H1 (cell line): ENCODE measurements at regions not wholly inside any gene's neighbourhood (a gene's known extent, or its start where the extent isn't known, plus 50 kb on each side); places are given as distances from the start of the nearest gene placed in this dataset.

ENCODE experiments used
- CTCF ChIA-PET: fragments of 300-600 bp; sonication (Branson Sonifier 250); formaldehyde crosslinking; loops from one replicate; lab custom pipeline; 2021; ENCODE audit not compliant: partially characterized antibody; lab: Charles Lee
- POLR2A ChIA-PET: fragments of 300-600 bp; sonication (Branson Sonifier 250); formaldehyde crosslinking; loops from one replicate; lab custom pipeline; 2021; ENCODE audit warnings: inconsistent platforms; ENCODE audit not compliant: partially characterized antibody; lab: Charles Lee
- DNase-seq, 2 experiments: peaks; one replicate each; pipeline versions ENCODE4 v3.0.0 to v3.0.0-alpha.2; 2010 to 2022; ENCODE audit warnings: low spot score in 2 of 2, low read depth in 1 of 2, mixed read lengths in 1 of 2
- FAIRE-seq: peaks from 2 replicates; lab custom pipeline; 2011; peaks lifted over from hg19 to GRCh38; lab: Jason Lieb, UNC
- H2AFZ ChIP-seq: 2 replicates; pipeline ENCODE4 v1.8.1; 2012; ENCODE audit warnings: low read length, inconsistent platforms
- H2AK5ac ChIP-seq: 2 replicates; pipeline ENCODE4 v1.6.1; 2013; ENCODE audit warnings: low read depth, low read length
- H2BK120ac ChIP-seq: replicated peaks from 2 replicates; pipeline ENCODE3; 2013; ENCODE audit warnings: low read depth, low read length, inconsistent platforms
- H2BK12ac ChIP-seq: 2 replicates; pipeline ENCODE4 v1.6.1; 2013; ENCODE audit warnings: low read depth, low read length
- H2BK15ac ChIP-seq: 2 replicates; pipeline ENCODE4 v1.6.1; 2013; ENCODE audit warnings: low read length
- H2BK20ac ChIP-seq: 2 replicates; pipeline ENCODE4 v1.6.1; 2013; ENCODE audit warnings: low read length
- H2BK5ac ChIP-seq: 2 replicates; pipeline ENCODE4 v1.6.1; 2013; ENCODE audit warnings: low read depth, low read length
- H3K14ac ChIP-seq: 2 replicates; pipeline ENCODE4 v1.6.1; 2013; ENCODE audit warnings: inconsistent platforms; ENCODE audit not compliant: insufficient read length
- H3K18ac ChIP-seq: 2 replicates; pipeline ENCODE4 v1.6.1; 2013; ENCODE audit warnings: low read length; ENCODE audit errors: extremely low read depth
- H3K23ac ChIP-seq: 2 replicates; pipeline ENCODE4 v1.6.1; 2013; ENCODE audit warnings: inconsistent platforms; ENCODE audit not compliant: insufficient read length
- H3K23me2 ChIP-seq: 2 replicates; pipeline ENCODE4 v1.6.1; 2013; ENCODE audit warnings: low read depth, low read length
- H3K27ac ChIP-seq: 2 replicates; pipeline ENCODE4 v1.6.1; 2011; ENCODE audit warnings: low read depth, low read length, inconsistent platforms
- H3K27me3 ChIP-seq, 4 experiments: replicated peaks in 1 of 4; 1 replicate in 1 of 4; 2 replicates in 3 of 4; pipeline versions ENCODE4 v1.6.1 to v1.8.1; 2011 to 2013; ENCODE audit warnings: low read length in 3 of 4, mild to moderate bottlenecking in 3 of 4, inconsistent platforms in 2 of 4, mixed read lengths in 2 of 4, moderate library complexity in 1 of 4; ENCODE audit not compliant: control insufficient read depth in 3 of 4, insufficient read depth in 3 of 4; ENCODE audit errors: extremely low read depth in 1 of 4
- H3K36me3 ChIP-seq, 4 experiments: 2 replicates each; pipeline versions ENCODE4 v1.6.1 to v1.8.1; 2011 to 2013; ENCODE audit warnings: mild to moderate bottlenecking in 4 of 4, low read length in 3 of 4, moderate library complexity in 2 of 4, control low read depth in 1 of 4, inconsistent platforms in 1 of 4; ENCODE audit not compliant: insufficient read depth in 4 of 4, control insufficient read depth in 2 of 4
- H3K4ac ChIP-seq: replicated peaks from 2 replicates; pipeline ENCODE3; 2013; ENCODE audit warnings: low read length, low read depth, mixed read lengths, inconsistent platforms; ENCODE audit not compliant: insufficient read length
- H3K4me1 ChIP-seq, 4 experiments: replicated peaks in 1 of 4; 1 replicate in 1 of 4; 2 replicates in 3 of 4; pipeline versions ENCODE4 v1.6.1 to v1.8.1; 2011 to 2013; ENCODE audit warnings: low read length in 3 of 4, inconsistent platforms in 2 of 4, mixed read lengths in 1 of 4; ENCODE audit not compliant: insufficient read depth in 4 of 4, control insufficient read depth in 3 of 4
- H3K4me2 ChIP-seq, 2 experiments: 2 replicates each; pipeline versions ENCODE4 v1.6.1 to v1.8.1; 2011 to 2013; ENCODE audit warnings: low read depth in 2 of 2, low read length in 2 of 2, control low read depth in 1 of 2, inconsistent platforms in 1 of 2, mild to moderate bottlenecking in 1 of 2; ENCODE audit not compliant: insufficient read depth in 1 of 2
- H3K4me3 ChIP-seq, 4 experiments: fragments of 200-600, 300-600 bp in 1 of 4; sonication (generic), shearing (Covaris generic), sonication (Bioruptor Twin) in 1 of 4; 2 replicates each; pipeline versions ENCODE4 v1.5.1 to v1.8.1; 2011 to 2016; ENCODE audit warnings: low read length in 4 of 4, low read depth in 3 of 4, control low read depth in 2 of 4, inconsistent platforms in 2 of 4, mild to moderate bottlenecking in 2 of 4, mixed read lengths in 1 of 4, moderate library complexity in 1 of 4; ENCODE audit not compliant: insufficient read depth in 2 of 4; ENCODE audit errors: extremely low read depth in 1 of 4
- H3K56ac ChIP-seq: replicated peaks from 2 replicates; pipeline ENCODE3; 2013; ENCODE audit warnings: low read depth, mild to moderate bottlenecking, mixed read lengths, low read length, inconsistent platforms; ENCODE audit not compliant: insufficient read length
- H3K79me1 ChIP-seq: 2 replicates; pipeline ENCODE4 v1.6.1; 2013; ENCODE audit warnings: low read depth, low read length, control low read depth
- H3K79me2 ChIP-seq, 2 experiments: 2 replicates each; pipeline versions ENCODE4 v1.6.1 to v1.8.1; 2012 to 2013; ENCODE audit warnings: low read length in 2 of 2, mild to moderate bottlenecking in 2 of 2, inconsistent platforms in 1 of 2; ENCODE audit not compliant: insufficient read depth in 2 of 2, control insufficient read depth in 1 of 2
- H3K9ac ChIP-seq, 4 experiments: replicated peaks in 1 of 4; 1 replicate in 1 of 4; 2 replicates in 3 of 4; pipeline versions ENCODE4 v1.6.1 to v1.8.1; 2011 to 2013; ENCODE audit warnings: low read depth in 3 of 4, low read length in 3 of 4, control low read depth in 2 of 4, mild to moderate bottlenecking in 2 of 4, moderate library complexity in 2 of 4, inconsistent platforms in 1 of 4; ENCODE audit errors: extremely low read depth in 1 of 4
- H3K9me3 ChIP-seq, 2 experiments: 2 replicates each; pipeline versions ENCODE4 v1.6.1 to v1.8.1; 2012 to 2013; ENCODE audit warnings: mild to moderate bottlenecking in 2 of 2, moderate library complexity in 2 of 2, control low read depth in 1 of 2, inconsistent platforms in 1 of 2, low read depth in 1 of 2, low read length in 1 of 2, mixed read lengths in 1 of 2; ENCODE audit not compliant: insufficient read depth in 2 of 2
- H4K20me1 ChIP-seq, 2 experiments: replicated peaks in 1 of 2; 2 replicates each; pipeline versions ENCODE3 to v1.8.1; 2011 to 2013; ENCODE audit warnings: inconsistent platforms in 2 of 2, low read length in 2 of 2, mild to moderate bottlenecking in 1 of 2; ENCODE audit not compliant: insufficient read depth in 2 of 2, control insufficient read depth in 1 of 2
- H4K5ac ChIP-seq: 2 replicates; pipeline ENCODE4 v1.6.1; 2013; ENCODE audit warnings: low read length, low read depth, mixed read lengths, inconsistent platforms; ENCODE audit not compliant: insufficient read length
- H4K8ac ChIP-seq: 2 replicates; pipeline ENCODE4 v1.8.0; 2013; ENCODE audit warnings: mild to moderate bottlenecking, moderate library complexity, low read length, inconsistent platforms; ENCODE audit not compliant: insufficient read depth; ENCODE audit errors: extremely low read depth
- H4K91ac ChIP-seq: replicated peaks from 2 replicates; pipeline ENCODE3; 2013; ENCODE audit warnings: low read length, mixed read lengths, inconsistent platforms; ENCODE audit not compliant: insufficient read length
- BCL11A ChIP-seq, 2 experiments: IDR thresholded peaks; one replicate each; pipeline ENCODE4 v1.6.1; 2011; ENCODE audit warnings: low read depth in 2 of 2, low read length in 2 of 2, mild to moderate bottlenecking in 2 of 2
- CEBPB ChIP-seq: IDR thresholded peaks from 2 replicates; pipeline ENCODE4 v1.6.1; 2012; ENCODE audit warnings: low read depth, low read length
- CREB1 ChIP-seq: IDR thresholded peaks from 2 replicates; pipeline ENCODE4 v1.6.1; 2012; ENCODE audit warnings: inconsistent platforms
- EZH2 ChIP-seq: fragments of 200-600 bp; sonication (generic); IDR thresholded peaks from 2 replicates; pipeline ENCODE4 v1.7.1; 2012; ENCODE audit warnings: low read depth, mild to moderate bottlenecking, moderate library complexity, low read length, inconsistent platforms; ENCODE audit not compliant: severe bottlenecking
- GTF2F1 ChIP-seq: IDR thresholded peaks from 2 replicates; pipeline ENCODE4 v1.6.1; 2012; ENCODE audit warnings: low read depth, low read length, improper control_type of control experiment, borderline replicate concordance
- KDM4A ChIP-seq: IDR thresholded peaks from one replicate; pipeline ENCODE4 v1.7.1; 2012; ENCODE audit warnings: low read depth, mild to moderate bottlenecking, moderate library complexity, low read length, inconsistent platforms; ENCODE audit not compliant: severe bottlenecking
- MAFK ChIP-seq: IDR thresholded peaks from 2 replicates; pipeline ENCODE4 v1.6.1; 2012; ENCODE audit warnings: low read depth, mild to moderate bottlenecking, improper control_type of control experiment, low read length
- NANOG ChIP-seq: IDR thresholded peaks from 2 replicates; pipeline ENCODE4 v1.6.1; 2011; ENCODE audit warnings: low read length, low read depth, mild to moderate bottlenecking, inconsistent platforms; ENCODE audit not compliant: insufficient read depth, poor library complexity, severe bottlenecking
- SRF ChIP-seq: IDR thresholded peaks from 2 replicates; pipeline ENCODE4 v1.6.1; 2011; ENCODE audit warnings: mild to moderate bottlenecking, low read depth, low read length, moderate library complexity
- TBP ChIP-seq: IDR thresholded peaks from 2 replicates; pipeline ENCODE4 v1.6.1; 2011; ENCODE audit warnings: low read depth, low read length, improper control_type of control experiment
- TEAD4 ChIP-seq: IDR thresholded peaks from 2 replicates; pipeline ENCODE4 v1.6.1; 2012; ENCODE audit warnings: low read depth, low read length, inconsistent platforms, mixed read lengths
- WGBS, 2 experiments: shearing (Covaris generic) in 1 of 2; methylation state at CpG; one replicate each; pipeline versions ENCODE4 v1.1.6 to v1.1.7; 2013 to 2015; ENCODE audit warnings: low lambda C conversion rate in 2 of 2, mixed read lengths in 2 of 2, inconsistent platforms in 1 of 2, low coverage in 1 of 2, missing lambda C conversion rate in 1 of 2; ENCODE audit not compliant: insufficient replicate concordance in 2 of 2, insufficient coverage in 1 of 2, insufficient read length in 1 of 2; ENCODE audit errors: extremely low coverage in 1 of 2, missing lambda C conversion rate in 1 of 2; 5-methylcytosine and 5-hydroxymethylcytosine counted together
- TF ChIP-seq, protein P1 (sequence below): IDR thresholded peaks from 2 replicates; pipeline ENCODE4 v1.6.1; 2012; ENCODE audit warnings: inconsistent platforms

- no peak for TF ChIP-seq BCL11A (IDR thresholded peaks at IDR 0.05; ENCODE audit: low read depth in 2 of 2, low read length in 2 of 2)
- TF ChIP-seq GTF2F1 = no peak
- TF ChIP-seq CREB1 = no peak
- TF ChIP-seq TBP = no peak
- no peak for TF ChIP-seq NANOG
- no peak for TF ChIP-seq EZH2
- no peak for TF ChIP-seq CEBPB
- no peak for TF ChIP-seq SRF
- no peak for TF ChIP-seq TEAD4
- no peak for TF ChIP-seq KDM4A
- TF ChIP-seq MAFK = no peak
- TF ChIP-seq, protein P1, sequence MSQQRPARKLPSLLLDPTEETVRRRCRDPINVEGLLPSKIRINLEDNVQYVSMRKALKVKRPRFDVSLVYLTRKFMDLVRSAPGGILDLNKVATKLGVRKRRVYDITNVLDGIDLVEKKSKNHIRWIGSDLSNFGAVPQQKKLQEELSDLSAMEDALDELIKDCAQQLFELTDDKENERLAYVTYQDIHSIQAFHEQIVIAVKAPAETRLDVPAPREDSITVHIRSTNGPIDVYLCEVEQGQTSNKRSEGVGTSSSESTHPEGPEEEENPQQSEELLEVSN = no peak
- TF ChIP-seq, all 59 proteins: peak for 0
- whole genome bisulfite sequencing, 2 experiments = 90% methylated on average over 9 of the region's 9 CpGs; no CpG with 5 or more reads in 1 of the 2 experiments
- H3K4me3 ChIP-seq = no peak overlapping the region
Observed at GRCh38 chr10:128780156-128780761, 654.0 kb upstream of the MKI67 start.

More at GRCh38 chr10:128780156-128780761, 654.0 kb upstream of the MKI67 start:
- no peak overlapping the region for H2AK5ac ChIP-seq
- H3K36me3 ChIP-seq = no peaks in the 10 kb centered on the region
- no peaks in the 10 kb centered on the region for H3K23me2 ChIP-seq
- no peaks in the 10 kb centered on the region for H3K79me1 ChIP-seq
- POLR2A ChIA-PET = no interaction called here
- H3K23ac ChIP-seq = no peak overlapping the region
- H3K79me2 ChIP-seq = no peaks in the 10 kb centered on the region
- no peaks in the 10 kb centered on the region for H3K27me3 ChIP-seq
- H4K8ac ChIP-seq = no peak overlapping the region
- H3K4me1 ChIP-seq = no peaks in the 10 kb centered on the region
- no peak overlapping the region for H3K27ac ChIP-seq
- H3K4me2 ChIP-seq = no peak overlapping the region
- no peaks in the 10 kb centered on the region for H3K9me3 ChIP-seq
- no peak overlapping the region for H2BK20ac ChIP-seq
- no peak overlapping the region for H4K5ac ChIP-seq
- H2BK5ac ChIP-seq = no peak overlapping the region
- no peaks in the 10 kb centered on the region for H4K20me1 ChIP-seq
- no peak overlapping the region for H2BK12ac ChIP-seq
- no peak overlapping the region for H3K56ac ChIP-seq
- CTCF ChIA-PET = no interaction called here
- H2BK15ac ChIP-seq = no peak overlapping the region
- FAIRE-seq (no peak), DNase-seq (no peak)
- no peak overlapping the region for H3K9ac ChIP-seq
- H2BK120ac ChIP-seq = no peak overlapping the region
- H4K91ac ChIP-seq = no peak overlapping the region
- no peak overlapping the region for H3K18ac ChIP-seq
- H2AFZ ChIP-seq = no peak overlapping the region
- no peak overlapping the region for H3K4ac ChIP-seq
- H3K14ac ChIP-seq = no peak overlapping the region
